Testis (tissue), 2 donors: ENCODE measurements at regions not wholly inside any gene's neighbourhood (a gene's known extent, or its start where the extent isn't known, plus 50 kb on each side); places are given as distances from the start of the nearest gene placed in this dataset.

Source experiments
- DNase-seq: peaks from one replicate; pipeline ENCODE4 v3.0.0-alpha.2; 2019
- H3K27ac ChIP-seq, 2 donors: fragments of 200-600 bp; sonication (generic); one replicate each; pipeline ENCODE4 v1.5.1; 2019
- H3K27me3 ChIP-seq: fragments of 200-600 bp; sonication (generic); one replicate; pipeline ENCODE4 v1.5.1; 2019
- H3K36me3 ChIP-seq: fragments of 200-600 bp; sonication (generic); one replicate; pipeline ENCODE4 v1.5.1; 2017; ENCODE audit warnings: low read depth; ENCODE audit errors: missing control alignments
- H3K4me1 ChIP-seq: fragments of 200-600 bp; sonication (generic); one replicate; pipeline ENCODE4 v1.5.1; 2019
- H3K4me3 ChIP-seq, 2 donors: fragments of 200-600 bp; sonication (generic); one replicate each; pipeline ENCODE4 v1.5.1; 2017 to 2019
- H3K9me3 ChIP-seq: fragments of 200-600 bp; sonication (generic); one replicate; pipeline ENCODE4 v1.5.1; 2017
- CTCF ChIP-seq, 3 experiments: fragments of 450-650 bp in 2 of 3; fragments of 200-600 bp in 1 of 3; sonication (generic) in 1 of 3; IDR thresholded peaks; one replicate each; pipeline ENCODE4 v1.5.1; 2016 to 2019; ENCODE audit warnings: antibody characterized with exemption in 3 of 3, mild to moderate bottlenecking in 2 of 3, moderate library complexity in 1 of 3
- POLR2A ChIP-seq: fragments of 450-650 bp; IDR thresholded peaks from one replicate; pipeline ENCODE4 v1.6.1; 2017; ENCODE audit warnings: antibody characterized with exemption, mild to moderate bottlenecking, moderate library complexity
- WGBS, 2 donors: methylation state at CpG; one replicate each; pipeline ENCODE4 v1.1.5; 2018; 5-methylcytosine and 5-hydroxymethylcytosine counted together
- intact Hi-C: fragments of 100-400 bp; cut with DNase I; formaldehyde crosslinking; loops from one replicate; pipeline ENCODE4 v1.15.1; 2023; ENCODE audit warnings: low total_unique reads

GRCh38 chr1:96554364-96554763, 167.2 kb upstream of the PTBP2 start:
- no peaks in the 10 kb centered on the region for H3K4me1 ChIP-seq

DNA sequence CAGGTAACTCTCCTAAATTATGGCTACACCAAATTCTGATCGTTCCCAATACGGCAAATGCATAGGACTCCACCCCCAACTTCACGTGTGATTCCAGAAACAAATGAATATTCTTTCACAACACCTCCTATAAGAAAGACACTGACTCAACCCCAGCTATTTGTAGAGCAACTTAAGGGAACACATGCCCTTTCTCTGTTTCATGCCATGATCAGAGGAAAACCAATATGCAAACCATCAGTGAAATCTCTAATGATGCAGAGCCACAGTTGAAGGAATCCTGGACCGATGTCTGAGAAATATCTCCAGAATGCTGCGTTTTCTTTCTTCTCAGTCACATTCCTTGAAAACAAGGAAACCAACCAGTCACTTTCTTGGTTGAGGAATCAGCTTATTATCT, 164.2 kb upstream of the PTBP2 start:
- 84 to 91% methylated on average over 5 of the region's 5 CpGs for WGBS, 2 donors
- Histone ChIP-seq H3K4me1 (no peaks in the 10 kb centered on the region), H3K27ac (no peak overlapping the region), H3K9me3 (no peaks in the 10 kb centered on the region), H3K36me3 (no peaks in the 10 kb centered on the region), H3K27me3 (no peaks in the 10 kb centered on the region), H3K4me3 (no peak overlapping the region)
- TF ChIP-seq POLR2A (no peak), CTCF (IDR thresholded peaks at IDR 0.05) (no peak)
- DNase-seq, result no peak
- intact Hi-C loops, result no loop called here

More at GRCh38 chr1:96554364-96554763, 167.2 kb upstream of the PTBP2 start:
- Histone ChIP-seq H3K9me3 (no peaks in the 10 kb centered on the region), H3K36me3 (no peaks in the 10 kb centered on the region), H3K4me3 (no peak overlapping the region), H3K27me3 (no peaks in the 10 kb centered on the region), H3K27ac (no peak overlapping the region)
- 88 to 94% methylated on average over 4 of the region's 4 CpGs for WGBS, 2 donors
- no peak for TF ChIP-seq CTCF (IDR thresholded peaks at IDR 0.05)
- no peak for TF ChIP-seq POLR2A
- intact Hi-C loops, result no loop called here
- DNase-seq, result no peak

- TF ChIP-seq CTCF (IDR thresholded peaks at IDR 0.05) (no peak), POLR2A (no peak)
- Histone ChIP-seq H3K4me3 (no peak overlapping the region), H3K4me1 (no peaks in the 10 kb centered on the region), H3K9me3 (no peaks in the 10 kb centered on the region), H3K27me3 (no peaks in the 10 kb centered on the region), H3K36me3 (no peaks in the 10 kb centered on the region), H3K27ac (no peak overlapping the region)
- 55 to 86% methylated on average over 1 of the region's 1 CpG for WGBS, 2 donors
- no peak for DNase-seq
- intact Hi-C loops, result no loop called here
Observed at GRCh38 chr1:96558635-96559034, 162.9 kb upstream of the PTBP2 start.

- Histone ChIP-seq H3K36me3 (no peaks in the 10 kb centered on the region), H3K4me1 (no peaks in the 10 kb centered on the region), H3K27ac (no peak overlapping the region), H3K4me3 (no peak overlapping the region), H3K9me3 (no peaks in the 10 kb centered on the region), H3K27me3 (no peaks in the 10 kb centered on the region)
- no peak for TF ChIP-seq CTCF (IDR thresholded peaks at IDR 0.05)
- TF ChIP-seq POLR2A, result no peak
- no peak for DNase-seq
- WGBS, 2 donors, result 71 to 75% methylated on average over 4 of the region's 4 CpGs
- intact Hi-C loops, result no loop called here
Observed at GRCh38 chr1:96559181-96559580, 162.4 kb upstream of the PTBP2 start.

GRCh38 chr1:96559707-96560596, 161.6 kb upstream of the PTBP2 start:
- no peak overlapping the region for H3K4me3 ChIP-seq
- no peaks in the 10 kb centered on the region for H3K4me1 ChIP-seq
- no peaks in the 10 kb centered on the region for H3K27me3 ChIP-seq
- no peaks in the 10 kb centered on the region for H3K36me3 ChIP-seq
- WGBS, 2 donors, result 88 to 90% methylated on average over 4 of the region's 4 CpGs
- intact Hi-C loops, result no loop called here
- no peaks in the 10 kb centered on the region for H3K9me3 ChIP-seq
- TF ChIP-seq POLR2A (no peak), CTCF (IDR thresholded peaks at IDR 0.05) (no peak)
- no peak for DNase-seq
- no peak overlapping the region for H3K27ac ChIP-seq
